GM23338 (cell line): ENCODE measurements at regions not wholly inside any gene's neighbourhood (a gene's known extent, or its start where the extent isn't known, plus 50 kb on each side); places are given as distances from the start of the nearest gene placed in this dataset.

ENCODE experiments used
- ATAC-seq: fragments of 200-7000 bp; cut with Tn5 transposase; 3 replicates; pipeline ENCODE4 v1.9.1; 2020
- DNase-seq: peaks from one replicate; pipeline ENCODE4 v3.0.0-alpha.2; 2015; ENCODE audit warnings: low spot score
- H2AFZ ChIP-seq: fragments of 200-600 bp; sonication (generic); 2 replicates; pipeline ENCODE4 v1.8.0; 2016; ENCODE audit warnings: antibody characterized with exemption, mild to moderate bottlenecking, moderate library complexity
- H3F3A ChIP-seq: fragments of 200-600 bp; sonication (generic); replicated peaks from 2 replicates; pipeline ENCODE4 v1.8.0; 2017; ENCODE audit warnings: antibody characterized with exemption, mixed run types, low read depth
- H3K27ac ChIP-seq: fragments of 200-600 bp; sonication (generic); 2 replicates; pipeline ENCODE4 v1.6.1; 2016; ENCODE audit warnings: low read depth
- H3K27me3 ChIP-seq: fragments of 200-600 bp; sonication (generic); 2 replicates; pipeline ENCODE4 v1.8.0; 2016; ENCODE audit warnings: mild to moderate bottlenecking, mixed run types, moderate library complexity; ENCODE audit not compliant: insufficient read depth
- H3K36me3 ChIP-seq: fragments of 200-600 bp; sonication (generic); 2 replicates; pipeline ENCODE4 v1.8.0; 2016; ENCODE audit warnings: mild to moderate bottlenecking; ENCODE audit not compliant: insufficient read depth
- H3K4me1 ChIP-seq: fragments of 200-600 bp; sonication (generic); 2 replicates; pipeline ENCODE4 v1.8.0; 2016; ENCODE audit warnings: mild to moderate bottlenecking, moderate library complexity; ENCODE audit not compliant: insufficient read depth
- H3K4me2 ChIP-seq: fragments of 200-600 bp; sonication (generic); 2 replicates; pipeline ENCODE4 v1.7.1; 2017; ENCODE audit warnings: mixed run types
- H3K4me3 ChIP-seq: fragments of 200-600 bp; sonication (generic); 2 replicates; pipeline ENCODE4 v1.6.1; 2016; ENCODE audit warnings: mixed run types
- H3K79me2 ChIP-seq: fragments of 200-600 bp; sonication (generic); replicated peaks from 2 replicates; pipeline ENCODE4 v1.8.0; 2017; ENCODE audit warnings: mild to moderate bottlenecking; ENCODE audit not compliant: insufficient read depth
- H3K9me2 ChIP-seq: fragments of 200-600 bp; sonication (generic); 2 replicates; pipeline ENCODE4 v1.8.0; 2017; ENCODE audit not compliant: insufficient read depth
- H4K20me1 ChIP-seq: fragments of 200-600 bp; sonication (generic); replicated peaks from 2 replicates; pipeline ENCODE4 v1.8.0; 2017; ENCODE audit warnings: mild to moderate bottlenecking; ENCODE audit not compliant: insufficient read depth
- H3K27ac Mint-ChIP-seq: 2 replicates; pipeline ENCODE4 v1.8.0; 2020; ENCODE audit warnings: inconsistent platforms, mild to moderate bottlenecking, moderate library complexity, mixed read lengths
- H3K27me3 Mint-ChIP-seq: 3 replicates; pipeline ENCODE4 v1.8.0; 2022; ENCODE audit warnings: low read depth, mild to moderate bottlenecking, moderate library complexity, mixed read lengths, inconsistent platforms; ENCODE audit not compliant: insufficient read depth, poor library complexity
- H3K36me3 Mint-ChIP-seq: 3 replicates; pipeline ENCODE4 v1.8.0; 2021; ENCODE audit warnings: low read depth, mild to moderate bottlenecking, inconsistent platforms, moderate library complexity, mixed read lengths
- H3K4me1 Mint-ChIP-seq: 3 replicates; pipeline ENCODE4 v1.8.0; 2020; ENCODE audit warnings: mild to moderate bottlenecking, inconsistent platforms, mixed read lengths
- H3K4me3 Mint-ChIP-seq: 3 replicates; pipeline ENCODE4 v1.8.0; 2021; ENCODE audit warnings: moderate library complexity, mild to moderate bottlenecking, inconsistent platforms, mixed read lengths
- H3K9me3 Mint-ChIP-seq: 3 replicates; pipeline ENCODE4 v1.8.0; 2020; ENCODE audit warnings: moderate library complexity, mild to moderate bottlenecking, inconsistent platforms, mixed read lengths
- CREB1 ChIP-seq: fragments of 250-450 bp; sonication (Bioruptor Pico); IDR thresholded peaks from 2 replicates; pipeline ENCODE4 v1.5.0; 2020; ENCODE audit warnings: low read depth, mild to moderate bottlenecking, moderate library complexity
- ETS1 ChIP-seq: IDR thresholded peaks from 2 replicates; pipeline ENCODE4 v1.6.1; 2016; ENCODE audit warnings: antibody characterized with exemption
- EZH2 ChIP-seq: fragments of 200-600 bp; sonication (generic); IDR thresholded peaks from one replicate; pipeline ENCODE4 v1.8.0; 2017; ENCODE audit warnings: antibody characterized with exemption, mild to moderate bottlenecking, low read depth; ENCODE audit not compliant: unreplicated experiment
- EZH2phosphoT487 ChIP-seq: fragments of 200-600 bp; sonication (generic); IDR thresholded peaks from one replicate; pipeline ENCODE4 v1.8.1; 2018; ENCODE audit warnings: antibody characterized with exemption; ENCODE audit not compliant: unreplicated experiment
- JUNB ChIP-seq: IDR thresholded peaks from one replicate; pipeline ENCODE4 v1.6.1; 2016; ENCODE audit warnings: antibody characterized with exemption; ENCODE audit not compliant: unreplicated experiment
- NANOG ChIP-seq: IDR thresholded peaks from 2 replicates; pipeline ENCODE4 v1.6.1; 2016; ENCODE audit warnings: antibody characterized with exemption, borderline replicate concordance
- POLR2AphosphoS5 ChIP-seq: IDR thresholded peaks from 2 replicates; pipeline ENCODE4 v1.6.1; 2016; ENCODE audit warnings: antibody characterized with exemption, low read depth
- REST ChIP-seq: IDR thresholded peaks from one replicate; pipeline ENCODE4 v1.6.1; 2018; ENCODE audit warnings: antibody characterized with exemption; ENCODE audit not compliant: unreplicated experiment
- STAT1 ChIP-seq: IDR thresholded peaks from one replicate; pipeline ENCODE4 v1.6.1; 2016; ENCODE audit warnings: antibody characterized with exemption; ENCODE audit not compliant: unreplicated experiment
- ZNF114 ChIP-seq: fragments of 250-450 bp; sonication (Bioruptor Pico); IDR thresholded peaks from 2 replicates; pipeline ENCODE4 v1.5.0; 2020; ENCODE audit warnings: mild to moderate bottlenecking, moderate library complexity
- ZNF331 ChIP-seq: fragments of 250-450 bp; sonication (Bioruptor Pico); IDR thresholded peaks from 2 replicates; pipeline ENCODE4 v1.5.0; 2020; ENCODE audit warnings: low read depth, mild to moderate bottlenecking, moderate library complexity
- ZNF462 ChIP-seq: fragments of 250-450 bp; sonication (Bioruptor Pico); IDR thresholded peaks from 2 replicates; pipeline ENCODE4 v1.5.0; 2020; ENCODE audit warnings: mild to moderate bottlenecking, moderate library complexity
- TF ChIP-seq, protein P1 (sequence below), 2 experiments: fragments of 200-600 bp in 1 of 2; sonication (generic) in 1 of 2; conservative IDR thresholded peaks; 2 replicates each; pipeline versions ENCODE4 v1.5.1 to v1.6.1; 2016 to 2017; ENCODE audit warnings: antibody characterized with exemption in 2 of 2, low read depth in 2 of 2, mild to moderate bottlenecking in 2 of 2, moderate library complexity in 1 of 2

DNA sequence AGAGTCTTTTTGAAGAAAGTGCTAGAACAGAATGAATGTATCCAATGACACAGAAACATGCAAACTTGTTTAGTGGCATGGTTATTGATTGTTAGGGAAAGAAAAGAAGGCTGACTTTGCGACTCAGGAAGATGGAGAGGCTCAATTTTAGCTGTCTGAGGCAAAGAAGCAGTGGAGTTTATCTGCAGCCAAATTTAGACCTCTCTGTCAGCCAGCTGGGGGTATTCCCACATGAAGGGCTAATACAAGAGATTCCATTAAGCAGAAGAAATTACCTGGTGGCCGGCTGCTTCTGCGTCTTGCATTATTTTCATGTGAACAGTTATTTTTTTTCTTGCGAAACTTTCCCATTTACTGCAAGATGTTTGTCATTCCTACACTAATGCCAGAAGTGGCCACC, 240.2 kb upstream of the NBEA start:
- H4K20me1 ChIP-seq, result no peaks in the 10 kb centered on the region
- no peak overlapping the region for H3K27ac Mint-ChIP-seq
- H2AFZ ChIP-seq, result peak overlapping the region; percentile 49; the same call in 1 of the 2 replicates

More for the DNA sequence above, 240.2 kb upstream of the NBEA start:
- Histone ChIP-seq H3K4me2 (no peak overlapping the region), H3K27me3 (no peaks in the 10 kb centered on the region), H3K9me2 (no peaks in the 10 kb centered on the region), H3K79me2 (no peaks in the 10 kb centered on the region), H3K4me1 (no peaks in the 10 kb centered on the region), H3F3A (no peaks in the 10 kb centered on the region), H3K36me3 (no peaks in the 10 kb centered on the region), H3K4me3 (no peak overlapping the region), H3K27ac (no peak overlapping the region)
- DNase-seq, result no peak
- peaks cover 2% of the 10 kb centered on the region; the same call in 2 of the 3 replicates for H3K4me1 Mint-ChIP-seq
- H3K36me3 Mint-ChIP-seq, result no peaks in the 10 kb centered on the region; the same call in 2 of the 3 replicates
- no peak for TF ChIP-seq ZNF114 (CRISPR knock-in tag)
- TF ChIP-seq JUNB, result no peak
- TF ChIP-seq ETS1, result no peak
- no peak for TF ChIP-seq EZH2
- TF ChIP-seq EZH2phosphoT487, result no peak
- TF ChIP-seq, protein P1, sequence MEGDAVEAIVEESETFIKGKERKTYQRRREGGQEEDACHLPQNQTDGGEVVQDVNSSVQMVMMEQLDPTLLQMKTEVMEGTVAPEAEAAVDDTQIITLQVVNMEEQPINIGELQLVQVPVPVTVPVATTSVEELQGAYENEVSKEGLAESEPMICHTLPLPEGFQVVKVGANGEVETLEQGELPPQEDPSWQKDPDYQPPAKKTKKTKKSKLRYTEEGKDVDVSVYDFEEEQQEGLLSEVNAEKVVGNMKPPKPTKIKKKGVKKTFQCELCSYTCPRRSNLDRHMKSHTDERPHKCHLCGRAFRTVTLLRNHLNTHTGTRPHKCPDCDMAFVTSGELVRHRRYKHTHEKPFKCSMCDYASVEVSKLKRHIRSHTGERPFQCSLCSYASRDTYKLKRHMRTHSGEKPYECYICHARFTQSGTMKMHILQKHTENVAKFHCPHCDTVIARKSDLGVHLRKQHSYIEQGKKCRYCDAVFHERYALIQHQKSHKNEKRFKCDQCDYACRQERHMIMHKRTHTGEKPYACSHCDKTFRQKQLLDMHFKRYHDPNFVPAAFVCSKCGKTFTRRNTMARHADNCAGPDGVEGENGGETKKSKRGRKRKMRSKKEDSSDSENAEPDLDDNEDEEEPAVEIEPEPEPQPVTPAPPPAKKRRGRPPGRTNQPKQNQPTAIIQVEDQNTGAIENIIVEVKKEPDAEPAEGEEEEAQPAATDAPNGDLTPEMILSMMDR (conservative IDR thresholded peaks at IDR 0.05; ENCODE audit: low read depth in 2 of 2), result no peak
- TF ChIP-seq NANOG, result no peak
- no peak for TF ChIP-seq STAT1
- TF ChIP-seq REST, result no peak
- no peak for TF ChIP-seq CREB1 (CRISPR knock-in tag)
- no peak for TF ChIP-seq ZNF462 (CRISPR knock-in tag)
- no peak for TF ChIP-seq POLR2AphosphoS5
- no peak for TF ChIP-seq ZNF331
- H3K9me3 Mint-ChIP-seq, result no peaks in the 10 kb centered on the region
- ATAC-seq, result no peak
- no peaks in the 10 kb centered on the region for H3K27me3 Mint-ChIP-seq
- H3K4me3 Mint-ChIP-seq, result no peak overlapping the region
